GM12878 (cell line): ENCODE measurements at regions not wholly inside any gene's neighbourhood (a gene's known extent, or its start where the extent isn't known, plus 50 kb on each side); places are given as distances from the start of the nearest gene placed in this dataset.

ENCODE experiments used
- ATAC-seq: fragments of 200-7000 bp; cut with Tn5 transposase; 3 replicates; pipeline ENCODE4 v1.9.1; 2020; ENCODE audit warnings: mild to moderate bottlenecking, moderate library complexity
- BruUV-seq: library from RNA; stranded (reverse); fragments of 400-500 nt; replicated peaks from 2 replicates; lab custom pipeline; 2021; lab: Mats Ljungman, UMichigan
- CTCF ChIA-PET: fragments of 300-600 bp; sonication (Branson Sonifier 250); formaldehyde crosslinking; extraction: SDS; loops from one replicate; lab custom pipeline; 2021; ENCODE audit warnings: inconsistent platforms; lab: Yijun Ruan, JAX
- POLR2A ChIA-PET: fragments of 350-600 bp; formaldehyde crosslinking; extraction: SDS; loops from one replicate; lab custom pipeline; 2021; ENCODE audit warnings: inconsistent platforms; lab: Charles Lee
- RAD21 ChIA-PET: fragments of 300-600 bp; sonication (Branson Sonifier 250); formaldehyde crosslinking; loops from one replicate; lab custom pipeline; 2023; ENCODE audit warnings: antibody characterized with exemption; ENCODE audit not compliant: unreplicated experiment; lab: Charles Lee
- SMC1A ChIA-PET: fragments of 300-600 bp; sonication (Branson Sonifier 250); formaldehyde crosslinking; loops from one replicate; lab custom pipeline; 2023; ENCODE audit not compliant: unreplicated experiment, uncharacterized antibody; lab: Charles Lee
- DNase-seq: peaks from one replicate; pipeline ENCODE4 v3.0.0-alpha.2; 2011; ENCODE audit warnings: low read depth, low spot score
- FAIRE-seq: peaks from 3 replicates; lab custom pipeline; 2011; peaks lifted over from hg19 to GRCh38; lab: Jason Lieb, UNC
- H2AFZ ChIP-seq: 2 replicates; pipeline ENCODE4 v1.6.0; 2011; ENCODE audit warnings: low read depth, low read length, control low read depth; ENCODE audit not compliant: control insufficient read depth
- H3K27ac ChIP-seq: 2 replicates; pipeline ENCODE4 v1.5.1; 2011; ENCODE audit warnings: control low read depth; ENCODE audit not compliant: control insufficient read depth, insufficient read depth
- H3K27me3 ChIP-seq, 2 experiments: replicated peaks in 1 of 2; 2 replicates each; pipeline versions ENCODE4 v1.6.0 to v1.6.1; 2011; ENCODE audit warnings: low read length in 1 of 2; ENCODE audit not compliant: control insufficient read depth in 2 of 2, insufficient read depth in 2 of 2
- H3K36me3 ChIP-seq, 2 experiments: 2 replicates each; pipeline ENCODE4 v1.5.1; 2011; ENCODE audit warnings: low read length in 1 of 2; ENCODE audit not compliant: control insufficient read depth in 2 of 2, insufficient read depth in 2 of 2
- H3K4me1 ChIP-seq: 2 replicates; pipeline ENCODE4 v1.6.1; 2011; ENCODE audit warnings: mild to moderate bottlenecking, low read length, moderate library complexity, mixed read lengths; ENCODE audit not compliant: control insufficient read depth, insufficient read depth
- H3K4me2 ChIP-seq: 2 replicates; pipeline ENCODE4 v1.6.0; 2011; ENCODE audit warnings: control low read depth; ENCODE audit not compliant: control insufficient read depth, insufficient read depth
- H3K4me3 ChIP-seq: fragments of 200-600 bp; sonication (generic); 2 replicates; pipeline ENCODE4 v1.5.1; 2016
- H3K79me2 ChIP-seq: 2 replicates; pipeline ENCODE4 v1.6.0; 2011; ENCODE audit warnings: low read length; ENCODE audit not compliant: control insufficient read depth, insufficient read depth
- H3K9ac ChIP-seq: 2 replicates; pipeline ENCODE4 v1.8.0; 2011; ENCODE audit warnings: low read length, control low read depth, mixed read lengths; ENCODE audit not compliant: control insufficient read depth, insufficient read depth
- H3K9me3 ChIP-seq: replicated peaks from 3 replicates; pipeline ENCODE4 v1.5.1; 2011; ENCODE audit warnings: mild to moderate bottlenecking, low read length; ENCODE audit not compliant: control insufficient read depth, insufficient read depth
- H4K20me1 ChIP-seq: 2 replicates; pipeline ENCODE4 v1.6.0; 2011; ENCODE audit not compliant: control insufficient read depth, insufficient read depth
- ASH2L ChIP-seq: fragments of 300-600, 200-600 bp; sonication (generic); IDR thresholded peaks from 2 replicates; pipeline ENCODE4 v1.6.1; 2017; ENCODE audit warnings: low read depth, mild to moderate bottlenecking, borderline replicate concordance
- CBX3 ChIP-seq: fragments of 200-600 bp; sonication (generic); IDR thresholded peaks from 2 replicates; pipeline ENCODE4 v1.6.1; 2016; ENCODE audit warnings: low read depth, borderline replicate concordance
- CEBPB ChIP-seq, 2 experiments: fragments of 150-350 bp in 1 of 2; IDR thresholded peaks; 2 replicates each; pipeline ENCODE4 v1.6.1; 2012 to 2014; ENCODE audit warnings: low read depth in 2 of 2, low read length in 2 of 2, borderline replicate concordance in 1 of 2, inconsistent platforms in 1 of 2
- E2F8 ChIP-seq: fragments of 450-650 bp; IDR thresholded peaks from 2 replicates; pipeline ENCODE4 v1.6.1; 2018; ENCODE audit warnings: mild to moderate bottlenecking, low read depth, moderate library complexity; ENCODE audit not compliant: partially characterized antibody
- GATAD2B ChIP-seq: fragments of 450-650 bp; conservative IDR thresholded peaks from 2 replicates; pipeline ENCODE4 v1.6.1; 2017; ENCODE audit warnings: low read depth, mild to moderate bottlenecking, moderate library complexity
- IRF4 ChIP-seq: IDR thresholded peaks from 2 replicates; pipeline ENCODE4 v1.6.1; 2011; ENCODE audit warnings: low read depth, low read length
- NFIC ChIP-seq: IDR thresholded peaks from 2 replicates; pipeline ENCODE4 v1.6.1; 2012; ENCODE audit warnings: low read depth, mild to moderate bottlenecking, inconsistent platforms, low read length, moderate library complexity
- PAX5 ChIP-seq: IDR thresholded peaks from 2 replicates; pipeline ENCODE4 v1.6.1; 2011; ENCODE audit warnings: low read depth, low read length, borderline replicate concordance
- PKNOX1 ChIP-seq: fragments of 450-650 bp; IDR thresholded peaks from 2 replicates; pipeline ENCODE4 v1.6.1; 2016; ENCODE audit warnings: mild to moderate bottlenecking
- SMAD5 ChIP-seq: IDR thresholded peaks from 2 replicates; pipeline ENCODE4 v1.6.1; 2016; ENCODE audit warnings: antibody characterized with exemption, low read depth
- WGBS: methylation state at CpG from one replicate; pipeline ENCODE4 v1.1.6; 2016; ENCODE audit warnings: low lambda C conversion rate; ENCODE audit not compliant: insufficient replicate concordance, insufficient coverage; ENCODE audit errors: missing lambda C conversion rate; 5-methylcytosine and 5-hydroxymethylcytosine counted together
- in situ Hi-C: fragments of 300-500 bp; cut with MboI; formaldehyde crosslinking; loops from 9 replicates; pipeline ENCODE4 v1.14.3; 2018; ENCODE audit warnings: mixed read lengths
- intact Hi-C: fragments of 100-400 bp; cut with micrococcal nuclease; formaldehyde crosslinking; loops from one replicate; pipeline ENCODE4 v1.14.2; 2022; ENCODE audit not compliant: unreplicated experiment
- TF ChIP-seq, protein P1 (sequence below): fragments of 450-650 bp; IDR thresholded peaks from 2 replicates; pipeline ENCODE4 v1.6.1; 2017; ENCODE audit warnings: mild to moderate bottlenecking

DNA sequence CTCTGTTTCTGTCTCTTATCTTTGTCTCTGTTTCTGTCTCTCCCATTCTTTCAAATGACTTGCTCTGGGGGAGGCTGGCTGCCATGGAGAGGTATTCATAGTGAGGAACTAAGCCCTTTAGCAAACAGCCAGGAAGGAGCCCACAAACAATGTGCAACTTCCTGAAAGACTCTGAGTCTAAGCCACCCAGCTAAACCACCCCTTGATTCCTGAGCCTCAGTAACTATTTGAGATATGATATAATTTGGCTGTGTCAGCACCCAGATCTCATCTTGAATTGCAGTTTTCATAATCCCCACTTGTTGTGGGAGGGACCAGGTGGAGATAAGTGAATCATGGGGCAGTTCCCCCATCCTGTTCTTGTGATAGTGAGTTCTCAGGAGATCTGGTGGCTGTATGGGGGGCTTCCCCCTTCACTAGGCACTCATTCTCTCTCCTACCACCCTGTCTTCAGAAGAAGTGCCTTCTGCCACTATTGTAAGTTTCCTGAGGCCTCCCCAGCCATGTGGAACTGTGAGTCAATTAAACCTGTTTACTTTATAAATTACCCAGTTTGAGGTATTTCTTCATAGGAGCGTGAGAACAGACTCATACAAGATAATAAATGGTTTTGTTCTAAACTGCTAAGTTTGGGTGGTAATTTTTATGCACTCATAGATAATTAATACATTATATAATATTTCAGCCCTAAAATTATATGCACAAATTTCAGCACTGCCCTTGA, 121.2 kb upstream of the FOXP2 start:
- ChIA-PET POLR2A (no interaction called here), RAD21 (no interaction called here)

GRCh38 chr7:114279901-114280300, 134.7 kb upstream of the FOXP2 start:
- WGBS = 0% methylated on average over 1 of the region's 1 CpG
- BruUV-seq = no TSS peak
- no peaks in the 10 kb centered on the region for H3K9me3 ChIP-seq
- in situ Hi-C loops = no loop called here
- H3K4me1 ChIP-seq = no peaks in the 10 kb centered on the region
- intact Hi-C loops = no loop called here
- DNase-seq = no peak
- H2AFZ ChIP-seq = no peak overlapping the region
- RAD21 ChIA-PET = no interaction called here
- POLR2A ChIA-PET = no interaction called here
- H3K36me3 ChIP-seq = no peaks in the 10 kb centered on the region
- no peak for TF ChIP-seq E2F8
- TF ChIP-seq, protein P1, sequence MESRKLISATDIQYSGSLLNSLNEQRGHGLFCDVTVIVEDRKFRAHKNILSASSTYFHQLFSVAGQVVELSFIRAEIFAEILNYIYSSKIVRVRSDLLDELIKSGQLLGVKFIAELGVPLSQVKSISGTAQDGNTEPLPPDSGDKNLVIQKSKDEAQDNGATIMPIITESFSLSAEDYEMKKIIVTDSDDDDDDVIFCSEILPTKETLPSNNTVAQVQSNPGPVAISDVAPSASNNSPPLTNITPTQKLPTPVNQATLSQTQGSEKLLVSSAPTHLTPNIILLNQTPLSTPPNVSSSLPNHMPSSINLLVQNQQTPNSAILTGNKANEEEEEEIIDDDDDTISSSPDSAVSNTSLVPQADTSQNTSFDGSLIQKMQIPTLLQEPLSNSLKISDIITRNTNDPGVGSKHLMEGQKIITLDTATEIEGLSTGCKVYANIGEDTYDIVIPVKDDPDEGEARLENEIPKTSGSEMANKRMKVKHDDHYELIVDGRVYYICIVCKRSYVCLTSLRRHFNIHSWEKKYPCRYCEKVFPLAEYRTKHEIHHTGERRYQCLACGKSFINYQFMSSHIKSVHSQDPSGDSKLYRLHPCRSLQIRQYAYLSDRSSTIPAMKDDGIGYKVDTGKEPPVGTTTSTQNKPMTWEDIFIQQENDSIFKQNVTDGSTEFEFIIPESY = no peak
- no peak for TF ChIP-seq NFIC
- TF ChIP-seq SMAD5 = no peak
- no peak for TF ChIP-seq PKNOX1
- TF ChIP-seq ASH2L = no peak
- no peak for TF ChIP-seq CBX3
- no peak for TF ChIP-seq IRF4
- TF ChIP-seq CEBPB (IDR thresholded peaks at IDR 0.05; ENCODE audit: borderline replicate concordance in 1 of 2, low read depth in 2 of 2, low read length in 2 of 2) = no peak
- H3K27ac ChIP-seq = no peak overlapping the region
- H3K9ac ChIP-seq = no peak overlapping the region
- no peaks in the 10 kb centered on the region for H3K79me2 ChIP-seq
- SMC1A ChIA-PET = no interaction called here
- no peak for FAIRE-seq
- H3K4me3 ChIP-seq = no peak overlapping the region
- no peaks in the 10 kb centered on the region for H3K27me3 ChIP-seq
- H4K20me1 ChIP-seq = no peaks in the 10 kb centered on the region
- CTCF ChIA-PET = interaction anchor here (0.6 kb wide), 1 partner anchor 158 kb away, joined by 4 read pairs; no protein-coding TSS in a partner anchor
- ATAC-seq = no peak
- no peak overlapping the region for H3K4me2 ChIP-seq

More for the DNA sequence above, 121.2 kb upstream of the FOXP2 start:
- Histone ChIP-seq H3K9me3 (no peaks in the 10 kb centered on the region), H4K20me1 (no peaks in the 10 kb centered on the region), H3K27me3 (no peaks in the 10 kb centered on the region), H3K4me1 (no peaks in the 10 kb centered on the region), H3K9ac (no peak overlapping the region), H3K4me2 (no peak overlapping the region), H3K4me3 (no peak overlapping the region), H3K36me3 (no peaks in the 10 kb centered on the region), H3K27ac (no peak overlapping the region), H2AFZ (no peak overlapping the region), H3K79me2 (no peaks in the 10 kb centered on the region)
- ChIA-PET CTCF (interaction anchor here (1.1 kb wide), 1 partner anchor 9 kb away, joined by 3 read pairs; no protein-coding TSS in a partner anchor), SMC1A (no interaction called here)
- TF ChIP-seq GATAD2B = no peak
- no peak for TF ChIP-seq PAX5
- WGBS = 38% methylated on average over 1 of the region's 1 CpG
- in situ Hi-C loops = no loop called here
- BruUV-seq = no TSS peak
- DNase-seq = no peak
- intact Hi-C loops = no loop called here
- ATAC-seq = no peak
- FAIRE-seq = no peak
